Brain microvascular endothelial cell (primary cell): ENCODE measurements at regions not wholly inside any gene's neighbourhood (a gene's known extent, or its start where the extent isn't known, plus 50 kb on each side); places are given as distances from the start of the nearest gene placed in this dataset.
A peak's percentile ranks its signal among the peaks of the same experiment; 100 is the strongest.

Experiments used
- DNase-seq: peaks from one replicate; pipeline ENCODE4 v3.0.0-alpha.2; 2020
- H3K27ac ChIP-seq: fragments of 250-450 bp; sonication (Bioruptor Pico); 2 replicates; pipeline ENCODE4 v1.5.1; 2020; ENCODE audit warnings: mild to moderate bottlenecking, moderate library complexity
- H3K27me3 ChIP-seq: fragments of 250-450 bp; sonication (Bioruptor Pico); replicated peaks from 2 replicates; pipeline ENCODE4 v1.5.1; 2020; ENCODE audit warnings: mild to moderate bottlenecking
- H3K36me3 ChIP-seq: fragments of 250-450 bp; sonication (Bioruptor Pico); replicated peaks from 2 replicates; pipeline ENCODE4 v1.5.1; 2020; ENCODE audit warnings: mild to moderate bottlenecking
- H3K4me3 ChIP-seq: 2 replicates; pipeline ENCODE4 v1.5.1; 2011; ENCODE audit warnings: low read depth, mild to moderate bottlenecking, control low read depth, low read length, moderate library complexity
- in situ Hi-C: cut with HindIII; loops from 2 replicates; pipeline ENCODE4 v1.10.0; 2017; ENCODE audit warnings: low sequenced_read_pairs, low pct_ligation_motif_present
- TF ChIP-seq, protein P1 (sequence below): IDR thresholded peaks from 2 replicates; pipeline ENCODE4 v1.5.1; 2011; ENCODE audit warnings: low read depth, mild to moderate bottlenecking, moderate library complexity, low read length, control low read depth, inconsistent platforms; ENCODE audit errors: missing control alignments

DNA sequence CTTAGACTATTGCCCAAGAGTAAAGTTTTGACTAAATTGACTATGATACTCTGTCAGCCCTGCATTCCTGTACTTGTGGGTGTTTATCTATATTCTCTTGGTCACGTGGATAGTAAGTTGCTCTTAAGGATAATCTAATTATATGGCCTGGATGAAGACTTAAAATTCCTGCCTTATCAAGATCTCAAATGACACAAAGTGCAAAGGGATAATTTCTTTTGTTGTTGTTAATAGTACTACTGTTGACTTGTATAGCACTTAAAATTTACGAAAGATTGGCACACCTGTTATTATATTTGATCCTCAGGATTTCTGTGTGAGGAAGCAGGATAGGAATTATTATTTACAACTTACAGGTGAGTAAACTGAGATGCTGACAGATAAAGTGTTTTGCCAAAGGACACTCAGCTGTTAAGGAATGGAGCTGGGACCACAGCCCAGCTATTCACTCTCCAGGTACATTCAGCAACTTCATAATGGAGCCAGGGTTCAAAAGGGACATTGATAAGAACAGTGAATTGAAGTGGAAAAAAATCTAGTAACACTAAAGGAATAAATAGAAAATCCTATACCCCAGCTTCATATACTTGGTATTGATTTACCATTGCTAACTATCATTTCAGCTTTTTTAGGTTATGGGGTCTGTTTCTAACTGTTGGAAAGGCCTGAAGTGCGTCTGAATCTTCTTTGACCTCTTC is 53.4 kb upstream of the EVL start:
- TF ChIP-seq, protein P1, sequence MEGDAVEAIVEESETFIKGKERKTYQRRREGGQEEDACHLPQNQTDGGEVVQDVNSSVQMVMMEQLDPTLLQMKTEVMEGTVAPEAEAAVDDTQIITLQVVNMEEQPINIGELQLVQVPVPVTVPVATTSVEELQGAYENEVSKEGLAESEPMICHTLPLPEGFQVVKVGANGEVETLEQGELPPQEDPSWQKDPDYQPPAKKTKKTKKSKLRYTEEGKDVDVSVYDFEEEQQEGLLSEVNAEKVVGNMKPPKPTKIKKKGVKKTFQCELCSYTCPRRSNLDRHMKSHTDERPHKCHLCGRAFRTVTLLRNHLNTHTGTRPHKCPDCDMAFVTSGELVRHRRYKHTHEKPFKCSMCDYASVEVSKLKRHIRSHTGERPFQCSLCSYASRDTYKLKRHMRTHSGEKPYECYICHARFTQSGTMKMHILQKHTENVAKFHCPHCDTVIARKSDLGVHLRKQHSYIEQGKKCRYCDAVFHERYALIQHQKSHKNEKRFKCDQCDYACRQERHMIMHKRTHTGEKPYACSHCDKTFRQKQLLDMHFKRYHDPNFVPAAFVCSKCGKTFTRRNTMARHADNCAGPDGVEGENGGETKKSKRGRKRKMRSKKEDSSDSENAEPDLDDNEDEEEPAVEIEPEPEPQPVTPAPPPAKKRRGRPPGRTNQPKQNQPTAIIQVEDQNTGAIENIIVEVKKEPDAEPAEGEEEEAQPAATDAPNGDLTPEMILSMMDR, result no peak
- in situ Hi-C loops, result no loop called here
- Histone ChIP-seq H3K36me3 (no peaks in the 10 kb centered on the region), H3K27ac (no peak overlapping the region), H3K4me3 (no peak overlapping the region), H3K27me3 (no peaks in the 10 kb centered on the region)
- DNase-seq, result no peak

DNA sequence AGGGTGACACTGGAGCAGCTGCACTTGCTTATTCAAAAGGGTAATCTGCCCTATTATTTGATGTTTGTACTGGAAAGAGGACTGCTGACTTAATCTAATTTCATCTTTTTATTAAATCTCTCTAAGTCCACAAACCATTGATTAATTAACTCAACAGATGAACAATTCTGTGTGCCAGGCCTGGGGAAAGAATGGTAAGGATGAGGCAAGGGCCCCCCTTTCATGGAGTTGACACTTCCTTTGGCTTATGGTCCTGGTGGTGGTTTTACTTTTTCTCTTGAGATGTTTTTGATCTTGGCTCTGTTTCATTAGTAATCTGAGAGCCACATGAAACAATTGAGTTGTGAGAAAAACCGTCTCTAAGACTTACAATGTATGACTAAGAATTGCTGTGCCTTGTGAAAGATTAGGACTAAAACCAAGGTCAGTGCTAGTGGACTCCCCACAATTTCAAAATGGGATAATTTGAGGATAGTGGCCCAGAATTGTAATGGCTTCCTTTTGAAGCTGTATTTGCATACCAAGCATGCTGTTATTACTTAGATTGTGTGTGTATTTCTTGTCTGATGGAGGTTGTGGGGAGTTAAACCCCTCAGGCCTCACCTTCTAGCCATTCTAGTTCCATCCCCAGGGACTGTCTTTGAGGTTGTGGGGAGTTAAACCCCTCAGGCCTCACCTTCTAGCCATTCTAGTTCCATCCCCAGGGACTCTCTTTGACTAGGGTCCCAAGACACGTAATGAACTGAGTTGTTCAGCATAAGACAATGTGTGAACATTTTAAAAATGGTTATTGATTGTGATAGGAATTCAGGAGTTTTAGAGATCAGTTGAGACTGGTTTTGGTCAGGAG is 52.5 kb upstream of the EVL start:
- peak; percentile 52 for DNase-seq

DNA sequence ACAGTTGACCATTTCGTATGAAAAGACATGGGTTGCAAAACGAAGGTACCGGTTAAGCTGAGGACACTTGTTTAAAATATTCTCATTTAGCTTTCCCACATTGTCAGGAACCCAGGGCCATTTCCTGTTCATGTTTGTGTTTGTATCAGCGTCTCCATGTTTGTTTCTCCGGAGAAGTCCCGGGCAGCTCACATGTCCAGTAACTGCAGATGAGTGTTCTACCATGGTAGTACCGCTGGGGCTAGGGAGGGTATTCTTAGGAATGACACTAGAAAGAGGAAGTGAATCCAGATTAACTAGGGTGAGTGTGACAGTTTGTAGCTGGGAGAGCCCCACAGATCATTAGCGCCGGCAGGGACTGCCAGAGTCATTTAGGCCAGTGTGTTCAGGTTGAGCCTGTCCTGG is 50.0 kb upstream of the EVL start:
- TF ChIP-seq, protein P1, result no peak
- Histone ChIP-seq H3K27ac (no peak overlapping the region), H3K27me3 (no peaks in the 10 kb centered on the region), H3K4me3 (no peak overlapping the region), H3K36me3 (no peaks in the 10 kb centered on the region)
- no peak for DNase-seq
- in situ Hi-C loops, result no loop called here

More for the DNA sequence above, 52.5 kb upstream of the EVL start:
- in situ Hi-C loops, result no loop called here
- Histone ChIP-seq H3K27ac (peak overlapping the region; percentile 58), H3K4me3 (no peak overlapping the region), H3K36me3 (no peaks in the 10 kb centered on the region), H3K27me3 (no peaks in the 10 kb centered on the region)
- TF ChIP-seq, protein P1, result no peak
